AG10803 (cell line): ENCODE measurements at regions not wholly inside any gene's neighbourhood (a gene's known extent, or its start where the extent isn't known, plus 50 kb on each side); places are given as distances from the start of the nearest gene placed in this dataset.
A peak's percentile ranks its signal among the peaks of the same experiment; 100 is the strongest.

Experiments
- DNase-seq: peaks from one replicate; pipeline ENCODE4 v3.0.0; 2010; ENCODE audit warnings: low read depth
- H3K4me3 ChIP-seq: 2 replicates; pipeline ENCODE4 v1.5.1; 2011; ENCODE audit warnings: mild to moderate bottlenecking, low read length, control low read depth
- TF ChIP-seq, protein P1 (sequence below): conservative IDR thresholded peaks from 2 replicates; pipeline ENCODE4 v1.5.1; 2011; ENCODE audit warnings: mild to moderate bottlenecking, low read length, control low read depth, inconsistent platforms

DNA sequence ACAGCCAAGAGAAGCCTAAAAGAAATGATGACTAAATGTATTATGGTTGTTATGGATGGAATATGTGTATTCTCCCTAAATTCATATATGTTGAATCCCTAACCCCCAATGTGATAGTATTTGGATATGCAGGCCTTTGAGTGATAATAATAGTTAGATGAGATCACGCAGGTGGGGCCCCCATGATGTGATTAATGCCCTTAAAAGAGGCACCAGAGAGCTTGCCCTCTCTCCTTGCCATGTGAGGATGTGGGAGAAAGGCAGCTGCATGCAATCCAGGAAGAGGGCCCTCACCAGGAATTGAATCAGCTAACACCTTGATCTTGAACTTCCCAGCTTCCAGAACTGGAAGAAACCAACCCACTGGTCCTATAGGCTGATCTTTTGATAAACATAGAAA lies 190.6 kb upstream of the TCF21 start:
- no peak overlapping the region for H3K4me3 ChIP-seq
- no peak for DNase-seq
- TF ChIP-seq, protein P1, sequence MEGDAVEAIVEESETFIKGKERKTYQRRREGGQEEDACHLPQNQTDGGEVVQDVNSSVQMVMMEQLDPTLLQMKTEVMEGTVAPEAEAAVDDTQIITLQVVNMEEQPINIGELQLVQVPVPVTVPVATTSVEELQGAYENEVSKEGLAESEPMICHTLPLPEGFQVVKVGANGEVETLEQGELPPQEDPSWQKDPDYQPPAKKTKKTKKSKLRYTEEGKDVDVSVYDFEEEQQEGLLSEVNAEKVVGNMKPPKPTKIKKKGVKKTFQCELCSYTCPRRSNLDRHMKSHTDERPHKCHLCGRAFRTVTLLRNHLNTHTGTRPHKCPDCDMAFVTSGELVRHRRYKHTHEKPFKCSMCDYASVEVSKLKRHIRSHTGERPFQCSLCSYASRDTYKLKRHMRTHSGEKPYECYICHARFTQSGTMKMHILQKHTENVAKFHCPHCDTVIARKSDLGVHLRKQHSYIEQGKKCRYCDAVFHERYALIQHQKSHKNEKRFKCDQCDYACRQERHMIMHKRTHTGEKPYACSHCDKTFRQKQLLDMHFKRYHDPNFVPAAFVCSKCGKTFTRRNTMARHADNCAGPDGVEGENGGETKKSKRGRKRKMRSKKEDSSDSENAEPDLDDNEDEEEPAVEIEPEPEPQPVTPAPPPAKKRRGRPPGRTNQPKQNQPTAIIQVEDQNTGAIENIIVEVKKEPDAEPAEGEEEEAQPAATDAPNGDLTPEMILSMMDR, result no peak

DNA sequence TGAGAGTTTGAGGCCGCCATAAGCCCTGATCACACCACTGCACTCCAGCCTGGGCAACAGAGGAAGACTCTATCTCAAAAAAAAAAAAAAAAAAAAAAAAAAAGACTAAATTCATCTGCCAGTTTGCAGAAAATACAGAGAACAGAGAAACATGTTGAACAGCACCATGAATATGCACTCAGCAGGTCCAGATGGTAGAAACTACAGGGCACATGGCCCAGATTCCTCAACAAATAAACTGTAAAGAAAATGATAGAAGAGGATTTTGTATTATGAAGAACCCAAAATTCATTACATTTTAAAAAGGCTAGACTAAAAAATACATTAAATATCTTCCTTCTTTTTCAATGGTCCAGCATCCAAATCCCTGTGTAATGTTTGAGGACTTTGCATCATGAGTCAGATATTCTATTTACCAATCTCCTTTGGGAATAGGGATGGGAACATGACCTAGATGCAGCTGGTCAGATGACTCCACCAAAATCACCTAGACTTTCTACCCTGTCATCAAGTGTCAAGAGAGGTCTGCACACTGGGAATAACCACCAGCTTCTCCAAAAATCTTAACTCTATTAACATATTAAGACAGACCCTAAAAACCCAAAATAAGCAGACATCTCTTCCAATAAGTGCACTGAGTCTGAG lies 189.1 kb upstream of the TCF21 start:
- no peak overlapping the region for H3K4me3 ChIP-seq
- peak; percentile 21 for DNase-seq
- TF ChIP-seq, protein P1, result no peak

DNA sequence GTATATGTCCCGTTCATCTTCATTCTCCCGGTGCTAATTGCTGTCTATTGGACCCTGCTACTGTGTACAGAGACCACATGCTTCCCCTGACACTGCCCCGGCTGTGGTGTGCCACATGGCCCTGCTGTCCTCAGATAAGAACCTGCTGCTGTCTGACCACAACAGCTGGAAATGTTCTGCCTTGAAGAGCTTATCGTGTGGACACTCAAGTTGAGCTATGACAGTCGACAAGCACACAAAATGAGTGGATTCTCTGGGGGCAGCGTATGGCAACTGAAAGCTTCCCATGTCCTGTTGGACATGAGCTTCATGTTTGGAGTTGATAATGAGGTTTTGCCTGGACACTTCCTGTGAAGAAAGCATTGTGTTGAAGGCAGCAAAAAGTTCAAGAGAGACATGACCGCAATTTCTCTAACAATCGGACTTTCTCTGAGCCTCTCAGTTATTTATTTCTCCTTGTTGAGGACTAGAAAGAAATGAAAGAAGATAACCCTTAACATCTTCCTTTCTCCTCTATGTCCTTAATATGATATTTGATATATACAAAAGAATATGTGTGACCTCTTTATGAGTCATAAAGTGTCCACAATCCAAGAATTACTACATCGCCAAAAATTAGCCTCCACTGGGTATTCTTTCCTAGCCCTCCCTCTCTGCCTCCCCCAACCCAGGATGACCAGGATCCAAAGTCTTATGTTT lies 187.1 kb upstream of the TCF21 start:
- DNase-seq, result no peak
- H3K4me3 ChIP-seq, result no peak overlapping the region
- TF ChIP-seq, protein P1, result no peak

DNA sequence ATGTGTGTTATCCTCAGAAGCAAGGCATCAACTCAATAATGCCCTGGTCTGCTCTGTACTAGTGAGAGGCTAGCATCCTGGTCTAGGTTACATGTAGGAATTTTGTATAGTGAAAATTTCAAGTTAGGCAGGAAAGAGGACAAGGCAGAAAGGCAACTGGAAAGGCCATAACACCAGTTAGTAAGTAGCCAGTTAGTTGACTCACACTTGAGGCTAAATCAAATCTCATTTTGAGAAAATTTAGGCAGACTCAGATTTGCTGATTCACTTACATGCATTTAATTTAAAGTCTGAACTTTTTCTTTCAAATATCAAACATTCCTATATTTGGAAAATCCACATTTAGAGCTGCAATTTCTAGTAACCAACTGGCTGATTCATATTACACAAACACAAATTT lies 184.5 kb upstream of the TCF21 start:
- TF ChIP-seq, protein P1, result no peak
- DNase-seq, result peak; percentile 53
- no peak overlapping the region for H3K4me3 ChIP-seq

DNA sequence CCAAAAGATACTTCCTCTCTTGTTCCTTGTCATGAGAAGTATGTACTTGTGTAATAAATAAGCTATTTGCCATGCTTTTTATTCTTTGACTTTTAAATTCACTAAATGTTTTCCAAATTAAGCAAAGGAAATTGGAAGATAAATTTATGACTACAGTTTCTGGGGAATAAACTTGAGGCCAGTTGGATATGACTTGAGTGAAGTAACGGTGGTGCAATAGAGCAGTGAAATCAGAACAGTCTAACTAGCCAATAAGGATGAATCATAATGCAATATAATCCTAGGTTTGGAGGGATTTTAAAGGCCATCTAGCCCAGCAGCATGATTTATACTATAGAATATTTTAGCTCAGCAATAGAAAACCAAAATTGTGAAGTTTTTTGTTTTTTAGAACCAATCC lies 183.8 kb upstream of the TCF21 start:
- peak; percentile 92 for DNase-seq
- no peak overlapping the region for H3K4me3 ChIP-seq
- TF ChIP-seq, protein P1, result no peak

DNA sequence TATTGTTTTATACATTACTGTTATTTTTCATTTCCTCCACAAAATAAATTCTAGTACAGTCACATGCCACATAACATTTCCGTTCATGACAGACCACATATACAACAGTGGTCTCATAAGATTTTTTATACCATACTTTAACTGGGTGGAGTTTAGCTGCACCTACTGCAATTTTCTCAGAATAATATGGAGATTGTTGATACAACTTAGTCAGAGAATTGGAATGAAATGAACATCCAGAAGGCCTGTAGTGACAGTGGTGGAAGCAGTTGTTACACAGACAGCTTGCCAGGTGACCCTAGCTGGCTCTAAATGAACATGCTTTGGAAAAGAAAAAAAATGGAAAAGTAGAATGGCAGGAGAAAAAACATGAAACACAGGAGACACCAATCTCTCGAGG lies 183.2 kb upstream of the TCF21 start:
- DNase-seq, result peak; percentile 68

More for the DNA sequence above, 183.2 kb upstream of the TCF21 start:
- TF ChIP-seq, protein P1, result no peak
- H3K4me3 ChIP-seq, result no peak overlapping the region
